Left ventricle myocardium superior (tissue), 1 donor: ENCODE measurements at regions not wholly inside any gene's neighbourhood (a gene's known extent, or its start where the extent isn't known, plus 50 kb on each side); places are given as distances from the start of the nearest gene placed in this dataset.

ENCODE experiments used
- ATAC-seq: fragments of 200-7000 bp; cut with Tn5 transposase; one replicate; pipeline ENCODE4 v1.9.1; 2020; ENCODE audit warnings: mild to moderate bottlenecking, moderate library complexity
- DNase-seq: peaks from one replicate; pipeline ENCODE4 v3.0.0-alpha.2; 2020
- intact Hi-C: fragments of 100-400 bp; cut with micrococcal nuclease; formaldehyde crosslinking; loops from one replicate; pipeline ENCODE4 v1.11.0; 2022
- donor health status: DM: no; HTN: yes; CAD: no; lungs with severe emphysema.

DNA sequence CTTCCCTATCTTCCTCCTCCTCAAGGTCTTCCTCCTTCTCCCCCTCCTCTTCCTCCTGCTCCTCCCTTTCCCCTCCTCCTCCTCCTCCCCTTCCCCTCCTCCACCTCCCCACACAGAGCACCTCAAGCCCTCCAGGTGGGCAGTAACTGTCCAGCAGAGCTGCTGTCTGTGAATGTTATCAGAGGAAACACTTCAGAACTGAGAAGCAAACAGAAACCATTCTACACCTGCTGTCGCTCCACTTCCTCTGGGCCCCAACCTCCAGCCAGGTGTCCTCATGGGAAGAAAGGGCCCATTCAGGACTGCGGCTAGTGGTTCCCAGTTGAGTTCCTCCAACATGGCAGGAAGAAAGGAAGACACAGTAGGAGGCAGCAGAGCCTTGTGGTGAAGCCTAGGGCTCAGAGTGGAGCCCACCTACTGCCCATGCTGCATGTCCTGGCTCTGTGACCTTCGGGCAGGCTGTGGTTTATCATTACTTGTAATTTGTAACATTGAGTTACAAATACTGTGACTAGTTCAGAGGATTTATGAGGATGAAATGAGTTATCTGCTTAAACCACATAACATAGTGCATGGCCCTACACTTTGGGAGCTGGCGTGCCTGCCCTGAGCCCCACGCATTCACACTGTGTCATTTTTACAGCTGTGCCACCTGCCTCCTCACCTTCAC is 165.9 kb upstream of the ID2 start:
- intact Hi-C loops = no loop called here
- ATAC-seq = peak; percentile 10
- DNase-seq = no peak

DNA sequence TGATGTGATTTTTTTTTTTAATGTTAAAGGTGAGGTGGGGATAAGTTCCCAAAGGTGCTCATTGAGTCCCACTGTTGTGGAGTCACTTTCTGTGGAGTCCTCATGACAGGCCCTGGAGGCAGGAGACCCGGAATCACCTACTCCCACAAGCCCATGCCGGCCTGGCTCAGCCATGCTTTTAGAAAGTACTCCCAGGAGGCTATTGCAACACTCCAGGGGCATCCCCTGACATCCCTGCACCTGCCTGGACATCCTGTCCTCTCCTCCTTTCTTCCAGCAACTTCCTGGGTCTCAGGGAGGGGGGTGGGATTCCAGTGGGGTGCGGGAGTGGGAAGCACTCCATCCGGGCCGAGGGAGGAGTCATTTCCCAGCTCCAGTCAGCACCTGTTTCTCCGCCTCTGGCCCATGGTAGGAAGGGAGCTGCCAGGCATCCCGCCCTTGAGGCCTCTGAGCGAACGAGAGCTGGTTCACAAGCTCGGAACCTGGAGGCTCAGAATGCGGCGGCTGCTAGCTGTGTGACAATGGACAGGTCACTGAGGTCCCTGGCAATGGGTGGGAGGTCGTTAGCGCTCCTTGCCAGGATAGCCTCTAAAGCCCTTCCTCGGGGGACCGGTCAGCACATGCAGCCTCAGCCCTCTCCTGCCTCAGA is 163.9 kb upstream of the ID2 start:
- intact Hi-C loops = no loop called here
- DNase-seq = no peak
- no peak for ATAC-seq

DNA sequence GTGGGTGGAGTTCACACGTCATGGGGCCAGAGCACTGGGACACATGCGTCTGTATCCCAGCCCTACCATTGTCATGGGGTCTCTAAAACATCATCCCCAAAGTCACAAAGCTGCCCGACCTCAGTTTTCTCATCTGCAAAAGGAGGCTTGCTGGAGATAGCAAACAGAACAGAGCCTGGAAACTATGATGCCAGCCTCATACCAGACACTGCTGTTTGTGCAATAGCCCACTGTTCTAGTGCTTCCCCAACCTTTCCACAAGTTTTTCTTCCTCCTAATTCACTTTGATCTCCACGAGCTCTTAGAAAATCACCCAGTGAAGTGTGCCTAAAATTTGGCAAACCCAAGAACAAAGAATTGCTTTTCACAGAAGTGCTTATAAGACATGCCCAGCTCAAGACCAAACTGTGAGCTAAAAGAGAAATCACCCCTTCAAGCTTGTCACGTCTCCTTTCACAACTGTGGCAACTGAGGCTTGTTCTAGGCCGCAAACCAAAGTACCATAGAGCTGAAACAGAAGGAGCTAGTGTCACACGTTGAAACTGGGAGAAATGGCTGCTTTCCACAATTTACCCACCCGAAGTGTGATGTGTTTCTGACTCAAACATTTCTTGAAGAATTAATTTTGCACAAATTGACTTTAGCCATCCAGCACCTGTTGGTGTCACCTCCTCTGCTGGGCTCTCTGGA is 162.7 kb upstream of the ID2 start:
- intact Hi-C loops = no loop called here
- no peak for ATAC-seq
- no peak for DNase-seq

DNA sequence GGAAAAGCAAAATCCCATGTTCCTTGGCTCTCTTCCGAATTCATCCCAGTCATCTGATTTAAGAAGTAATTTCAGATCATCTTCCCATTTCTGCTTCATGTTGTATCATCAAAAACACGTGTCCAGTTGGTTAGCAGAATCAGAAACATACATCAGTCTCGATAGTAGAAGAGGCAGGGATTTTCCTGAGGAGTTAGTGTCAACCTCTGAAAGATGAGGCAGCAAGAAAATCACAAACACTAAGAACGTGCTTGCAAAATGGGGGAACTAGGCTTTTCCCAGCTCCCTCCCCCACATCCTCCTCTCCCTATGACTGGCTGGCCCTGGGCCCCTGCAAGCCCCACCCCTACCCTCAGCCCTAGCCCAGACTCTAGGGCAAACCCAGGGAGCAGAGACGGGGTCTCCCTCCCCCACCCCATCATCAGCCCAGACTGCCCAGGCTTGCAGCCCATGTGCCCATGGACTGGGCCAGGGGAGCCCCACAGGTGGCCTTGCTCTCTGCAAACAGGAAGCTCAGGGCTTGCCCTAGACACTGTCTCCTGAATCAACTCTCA is 161.0 kb upstream of the ID2 start:
- ATAC-seq (no peak), DNase-seq (no peak)
- intact Hi-C loops = no loop called here

DNA sequence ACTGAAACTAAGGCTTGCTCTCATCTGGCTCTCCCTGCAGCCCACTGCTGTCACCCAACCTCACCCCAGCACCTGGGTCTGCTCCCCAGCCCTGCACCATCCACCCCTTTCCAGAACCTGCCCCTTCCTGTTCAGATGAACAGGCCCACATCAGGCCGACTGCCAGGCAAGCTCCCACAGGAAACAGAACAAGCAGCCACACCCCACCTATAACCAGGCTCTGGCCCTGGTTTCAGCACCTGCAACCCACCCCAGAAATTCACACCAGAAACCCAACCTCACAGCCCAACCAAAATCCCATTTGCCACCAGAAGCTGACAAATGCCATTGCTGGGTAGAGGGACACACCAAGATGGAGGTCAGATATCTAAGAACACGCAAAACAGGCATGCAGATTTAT is 159.2 kb upstream of the ID2 start:
- ATAC-seq (no peak), DNase-seq (no peak)
- intact Hi-C loops = no loop called here

DNA sequence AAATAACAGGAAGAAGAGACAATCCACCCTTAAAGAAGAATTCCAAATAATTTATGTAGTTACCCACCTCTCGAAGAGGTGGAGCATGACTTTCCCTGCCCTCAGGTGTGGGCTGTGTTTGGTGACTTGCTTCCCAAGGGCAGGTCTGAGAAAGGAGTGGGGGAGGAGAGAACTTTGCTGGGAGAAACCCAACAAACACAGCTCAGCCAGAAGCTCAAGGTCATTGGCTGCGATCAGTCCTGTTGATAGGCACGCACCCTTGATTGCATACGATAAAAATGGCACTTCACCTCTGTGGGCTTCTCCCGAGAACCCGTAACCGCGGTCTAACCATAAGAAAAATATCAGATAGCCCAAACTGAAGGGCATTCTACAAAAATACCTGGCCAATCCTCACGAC is 157.5 kb upstream of the ID2 start:
- DNase-seq = no peak
- intact Hi-C loops = no loop called here
- ATAC-seq = no peak

GRCh38 chr2:8524823-8525222 is 157.0 kb upstream of the ID2 start:
- DNase-seq (no peak), ATAC-seq (no peak)
- intact Hi-C loops = no loop called here

DNA sequence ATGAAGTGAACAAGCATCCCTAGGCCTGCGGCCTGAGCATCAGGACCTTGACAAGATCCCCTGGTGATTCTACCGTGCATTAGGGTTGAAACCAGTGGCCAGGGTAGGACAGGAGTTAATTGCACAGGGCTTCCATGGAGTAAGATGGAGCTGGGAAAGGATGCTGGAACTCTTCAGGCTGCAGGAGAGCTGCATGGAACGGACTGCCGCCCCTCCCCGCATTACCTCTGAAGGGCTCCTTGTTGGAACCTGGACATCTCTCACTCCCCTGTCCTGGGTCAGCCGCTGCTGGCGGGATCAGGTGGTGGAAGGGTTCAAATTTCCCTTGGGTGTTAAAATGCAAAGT is 156.6 kb upstream of the ID2 start:
- no peak for ATAC-seq
- DNase-seq = no peak
- intact Hi-C loops = no loop called here

DNA sequence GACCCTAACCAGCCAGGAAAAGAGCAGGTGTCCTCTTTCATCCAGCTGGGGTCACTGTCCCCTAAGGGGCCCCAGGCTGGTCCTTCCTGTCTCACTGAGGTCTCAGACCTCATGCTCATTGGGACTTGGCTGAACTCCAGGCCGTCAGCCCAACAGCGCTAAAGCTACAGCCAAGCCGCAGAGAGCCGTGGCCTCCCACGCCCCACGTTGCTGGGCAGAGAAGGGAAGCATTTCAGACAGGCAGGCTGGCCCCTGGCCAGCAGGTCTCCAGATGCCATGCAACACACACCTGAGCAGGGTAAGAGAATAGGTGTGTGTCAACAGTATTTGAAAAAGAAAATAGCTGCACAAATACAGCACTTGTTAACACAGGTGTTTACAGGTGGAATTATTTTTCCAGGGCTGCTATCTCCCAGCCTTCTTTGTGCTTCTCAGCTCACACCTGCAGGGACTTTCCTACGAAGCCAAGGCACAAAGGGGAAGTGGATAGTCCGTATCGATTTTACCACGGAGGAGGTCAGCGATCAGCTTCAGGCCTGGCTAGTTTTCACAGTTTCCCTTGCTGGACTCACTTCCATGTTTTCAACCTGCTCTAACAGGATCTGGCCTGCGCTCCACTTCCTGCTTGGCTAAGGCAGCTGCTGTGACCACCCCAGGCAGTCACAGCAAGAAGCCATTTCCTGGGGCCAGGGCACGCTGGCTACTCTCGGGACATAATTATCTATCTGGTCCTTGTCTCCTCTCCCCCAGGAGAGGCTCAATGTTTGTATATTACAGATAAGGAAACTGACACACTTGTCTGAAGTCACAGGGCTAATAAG is 156.1 kb upstream of the ID2 start:
- ATAC-seq (peak; percentile 92), DNase-seq (peak; percentile 86)
- intact Hi-C loops = no loop called here

DNA sequence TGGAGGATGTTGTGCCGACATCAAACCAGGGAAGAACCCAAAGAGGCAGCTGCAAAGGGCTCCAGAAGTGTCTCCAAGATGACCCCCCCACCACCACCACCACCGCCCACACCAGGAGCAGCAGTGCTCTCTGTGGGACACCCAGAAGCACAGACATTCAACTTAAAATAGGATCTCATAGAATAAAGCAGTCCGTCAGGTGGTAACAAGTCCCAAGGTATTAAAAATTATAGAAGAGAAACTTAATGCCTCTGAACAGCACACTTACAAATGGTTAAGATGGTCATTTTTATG is 155.5 kb upstream of the ID2 start:
- DNase-seq = no peak
- ATAC-seq = no peak
- intact Hi-C loops = no loop called here

DNA sequence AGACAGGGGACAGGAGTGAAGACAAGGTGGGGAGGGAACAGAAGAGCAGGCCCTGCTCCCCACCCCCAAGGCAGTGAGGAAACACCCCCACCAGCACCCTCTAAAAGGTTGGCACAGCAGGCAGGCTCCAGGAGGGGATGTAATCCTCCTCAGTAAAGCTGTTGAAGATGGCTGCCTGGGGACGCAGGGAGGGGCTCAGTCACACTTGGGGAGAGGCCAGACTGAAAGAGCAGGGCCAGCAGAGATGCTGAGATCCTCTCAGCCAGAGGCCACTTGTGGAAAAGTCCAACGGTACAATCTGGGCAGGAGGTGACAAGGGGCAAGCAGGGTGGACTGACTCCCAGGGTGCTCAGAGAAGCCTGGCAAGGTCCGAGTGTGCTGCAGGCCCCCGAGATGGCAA is 154.8 kb upstream of the ID2 start:
- ATAC-seq (no peak), DNase-seq (no peak)
- intact Hi-C loops = no loop called here

DNA sequence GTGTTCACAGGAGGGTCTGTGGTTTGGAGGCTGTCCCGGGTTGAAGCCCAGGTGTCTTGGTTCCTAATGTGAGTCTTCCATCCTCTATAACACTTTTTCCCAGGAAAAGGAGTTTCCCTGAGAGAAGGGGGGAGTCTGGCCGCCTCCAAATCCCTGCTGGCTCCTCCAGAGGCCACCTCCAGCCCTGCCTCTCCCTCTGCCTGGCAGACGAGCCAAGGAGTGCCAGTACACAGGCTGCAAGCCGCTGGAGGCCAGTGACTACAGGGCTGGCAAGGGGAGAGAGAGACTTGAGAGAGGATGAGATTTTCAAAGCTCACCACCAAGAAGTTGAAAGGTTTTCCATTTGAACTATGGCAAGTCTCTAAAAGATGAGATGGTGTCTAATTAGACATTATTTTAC is 154.2 kb upstream of the ID2 start:
- intact Hi-C loops = no loop called here
- DNase-seq = no peak
- no peak for ATAC-seq

DNA sequence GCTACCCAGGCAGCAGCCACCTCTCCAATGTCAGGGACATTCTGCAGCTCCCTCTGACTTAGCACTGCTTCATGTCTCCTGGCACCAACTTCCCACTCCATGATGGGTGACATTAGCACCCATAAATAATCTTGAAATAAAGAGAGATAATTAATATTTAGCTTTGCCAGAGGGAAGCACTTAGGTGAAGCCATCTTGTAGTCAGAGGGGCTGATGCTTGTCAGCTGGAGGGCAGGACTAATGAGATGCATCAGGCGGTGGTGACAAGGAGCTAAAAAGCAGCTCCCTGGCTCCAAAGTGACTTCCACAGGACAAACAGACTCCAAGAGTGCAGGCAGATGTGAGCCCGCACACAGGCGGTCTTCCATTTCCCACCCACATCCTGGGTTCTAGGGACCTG is 153.0 kb upstream of the ID2 start:
- ATAC-seq = peak; percentile 23
- no peak for DNase-seq
- intact Hi-C loops = no loop called here

GRCh38 chr2:8529706-8530277 is 152.1 kb upstream of the ID2 start:
- ATAC-seq = no peak
- no peak for DNase-seq
- intact Hi-C loops = no loop called here

- DNase-seq (no peak), ATAC-seq (no peak)
- intact Hi-C loops = no loop called here
Observed at GRCh38 chr2:8531481-8531880, 150.4 kb upstream of the ID2 start.

DNA sequence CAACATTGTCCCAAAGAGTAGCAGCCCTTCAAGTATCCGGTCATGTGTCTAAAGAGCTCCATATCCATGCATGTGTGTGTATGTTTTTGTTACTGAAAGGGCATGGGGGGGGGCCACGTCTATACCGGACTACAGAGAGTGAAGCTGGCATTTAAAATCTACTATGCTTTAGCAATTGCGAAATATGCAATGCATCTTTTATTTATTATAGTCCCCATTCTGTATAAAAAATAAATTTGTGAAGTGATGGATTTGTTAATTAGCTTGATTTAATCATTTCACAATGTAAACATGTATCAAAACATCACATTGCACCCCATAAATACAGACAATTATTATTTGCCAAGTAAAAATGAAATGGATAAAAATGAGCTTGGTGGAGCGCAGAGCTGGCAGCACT is 149.4 kb upstream of the ID2 start:
- DNase-seq (no peak), ATAC-seq (no peak)
- intact Hi-C loops = no loop called here

DNA sequence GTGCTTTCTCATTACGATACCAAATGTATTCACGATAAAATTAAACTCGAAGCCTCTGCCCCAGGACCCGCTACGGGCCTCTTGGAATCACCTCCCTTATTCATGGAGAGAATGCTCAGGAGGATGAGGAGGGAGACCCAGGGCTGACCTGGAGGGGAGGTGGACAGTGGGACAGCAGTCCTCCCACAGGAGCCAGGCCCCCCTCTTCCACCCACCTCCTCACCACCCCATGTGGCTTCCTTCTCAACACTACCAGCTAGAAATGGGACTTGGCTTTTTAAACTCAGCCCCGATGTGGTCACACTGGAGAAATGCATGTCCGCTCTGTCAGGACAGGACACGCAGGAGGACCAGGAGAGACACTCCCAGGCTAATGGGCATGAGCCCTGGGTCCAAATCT is 147.9 kb upstream of the ID2 start:
- ATAC-seq (no peak), DNase-seq (no peak)
- intact Hi-C loops = no loop called here

DNA sequence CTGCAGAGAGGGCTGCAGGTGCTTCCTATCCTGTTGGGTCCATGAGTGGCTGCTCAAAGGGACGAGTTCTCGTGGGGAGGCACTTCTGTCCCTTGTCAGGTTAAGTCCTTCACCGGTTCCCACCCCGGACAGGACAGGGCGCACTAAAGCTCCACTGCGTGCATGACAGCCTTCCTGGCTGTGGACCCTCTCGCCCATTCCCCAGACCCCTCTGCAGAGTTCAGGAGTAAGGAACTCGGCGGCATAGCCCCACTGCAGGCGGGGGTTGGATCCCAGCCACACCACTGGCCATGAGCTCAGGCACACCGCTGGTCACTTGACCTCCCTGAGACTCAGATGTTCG is 147.5 kb upstream of the ID2 start:
- ATAC-seq (no peak), DNase-seq (no peak)
- intact Hi-C loops = no loop called here

GRCh38 chr2:8534729-8535468 is 147.0 kb upstream of the ID2 start:
- DNase-seq (peak; percentile 86), ATAC-seq (peak; percentile 86)
- intact Hi-C loops = no loop called here
